H1 (cell line): ENCODE measurements at regions not wholly inside any gene's neighbourhood (a gene's known extent, or its start where the extent isn't known, plus 50 kb on each side); places are given as distances from the start of the nearest gene placed in this dataset.

ENCODE experiments used
- BACH1 ChIP-seq: IDR thresholded peaks from 2 replicates; pipeline ENCODE4 v1.6.1; 2012; ENCODE audit warnings: low read length, improper control_type of control experiment
- CHD1 ChIP-seq: IDR thresholded peaks from 2 replicates; pipeline ENCODE4 v1.6.1; 2012; ENCODE audit warnings: low read depth, low read length, improper control_type of control experiment
- CTBP2 ChIP-seq: IDR thresholded peaks from 2 replicates; pipeline ENCODE4 v1.7.0; 2011; ENCODE audit warnings: borderline replicate concordance, mild to moderate bottlenecking, moderate library complexity, mixed read lengths, low read length; ENCODE audit not compliant: insufficient read depth, insufficient read length

- no peak for TF ChIP-seq CTBP2
- no peak for TF ChIP-seq CHD1
- TF ChIP-seq BACH1: no peak
These were observed 322.1 kb downstream of the FAM170A start (continued) for GRCh38 chr5:119951330-119951934.
